Astrocyte of the spinal cord (primary cell): ENCODE measurements at regions not wholly inside any gene's neighbourhood (a gene's known extent, or its start where the extent isn't known, plus 50 kb on each side); places are given as distances from the start of the nearest gene placed in this dataset.

Experiments used
- DNase-seq: peaks from one replicate; pipeline ENCODE4 v3.0.0; 2011; ENCODE audit warnings: low read depth, low spot score
- H3K4me3 ChIP-seq: 2 replicates; pipeline ENCODE4 v1.5.1; 2011; ENCODE audit warnings: low read depth, mild to moderate bottlenecking, low read length, moderate library complexity
- in situ Hi-C: cut with HindIII; loops from 2 replicates; pipeline ENCODE4 v1.10.0; 2017; ENCODE audit warnings: low sequenced_read_pairs
- TF ChIP-seq, protein P1 (sequence below): IDR thresholded peaks from 2 replicates; pipeline ENCODE4 v1.5.1; 2012; ENCODE audit warnings: low read depth, mild to moderate bottlenecking, low read length, inconsistent platforms

DNA sequence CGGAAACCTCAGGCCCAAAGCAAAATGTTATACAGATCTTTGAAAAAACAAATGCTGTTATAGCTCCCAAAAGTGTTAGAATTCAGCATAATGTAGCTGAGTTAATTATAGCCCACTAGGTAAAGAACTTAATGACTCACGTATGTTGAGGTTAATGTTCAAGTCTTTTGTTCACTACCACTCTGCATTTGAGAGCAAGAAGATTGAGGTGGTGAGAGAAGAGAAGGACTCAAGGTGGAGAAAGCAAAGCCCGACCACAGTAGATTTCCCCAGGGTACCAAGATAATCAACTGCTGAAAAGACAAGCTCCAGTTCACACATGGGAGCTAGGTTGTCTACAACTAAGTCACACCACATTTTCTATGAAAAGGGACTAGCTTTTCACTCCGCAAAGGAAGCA lies 480.2 kb downstream of the DTHD1 start:
- no peak overlapping the region for H3K4me3 ChIP-seq
- no peak for DNase-seq
- in situ Hi-C loops = no loop called here
- TF ChIP-seq, protein P1, sequence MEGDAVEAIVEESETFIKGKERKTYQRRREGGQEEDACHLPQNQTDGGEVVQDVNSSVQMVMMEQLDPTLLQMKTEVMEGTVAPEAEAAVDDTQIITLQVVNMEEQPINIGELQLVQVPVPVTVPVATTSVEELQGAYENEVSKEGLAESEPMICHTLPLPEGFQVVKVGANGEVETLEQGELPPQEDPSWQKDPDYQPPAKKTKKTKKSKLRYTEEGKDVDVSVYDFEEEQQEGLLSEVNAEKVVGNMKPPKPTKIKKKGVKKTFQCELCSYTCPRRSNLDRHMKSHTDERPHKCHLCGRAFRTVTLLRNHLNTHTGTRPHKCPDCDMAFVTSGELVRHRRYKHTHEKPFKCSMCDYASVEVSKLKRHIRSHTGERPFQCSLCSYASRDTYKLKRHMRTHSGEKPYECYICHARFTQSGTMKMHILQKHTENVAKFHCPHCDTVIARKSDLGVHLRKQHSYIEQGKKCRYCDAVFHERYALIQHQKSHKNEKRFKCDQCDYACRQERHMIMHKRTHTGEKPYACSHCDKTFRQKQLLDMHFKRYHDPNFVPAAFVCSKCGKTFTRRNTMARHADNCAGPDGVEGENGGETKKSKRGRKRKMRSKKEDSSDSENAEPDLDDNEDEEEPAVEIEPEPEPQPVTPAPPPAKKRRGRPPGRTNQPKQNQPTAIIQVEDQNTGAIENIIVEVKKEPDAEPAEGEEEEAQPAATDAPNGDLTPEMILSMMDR = no peak

DNA sequence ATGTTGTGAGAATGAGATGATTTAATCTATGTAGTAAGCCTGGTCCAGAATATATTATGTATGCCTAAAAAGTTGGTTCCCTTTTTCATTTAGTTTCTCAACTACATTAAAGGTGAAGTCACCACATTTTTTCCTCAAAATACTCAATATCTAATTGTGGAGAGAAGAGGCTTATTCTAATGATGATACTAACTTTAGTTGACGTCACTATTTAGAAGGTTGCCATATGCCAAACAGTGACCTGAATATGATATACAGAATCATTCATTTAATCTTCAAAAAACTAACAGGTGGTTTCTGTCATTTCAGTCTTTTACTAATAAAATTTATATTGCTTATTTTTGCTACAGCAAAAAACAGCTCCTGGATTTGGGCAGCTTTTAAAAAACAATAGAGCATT lies 480.7 kb upstream of the NWD2 start:
- no peak overlapping the region for H3K4me3 ChIP-seq
- TF ChIP-seq, protein P1 = no peak
- DNase-seq = no peak
- in situ Hi-C loops = no loop called here

DNA sequence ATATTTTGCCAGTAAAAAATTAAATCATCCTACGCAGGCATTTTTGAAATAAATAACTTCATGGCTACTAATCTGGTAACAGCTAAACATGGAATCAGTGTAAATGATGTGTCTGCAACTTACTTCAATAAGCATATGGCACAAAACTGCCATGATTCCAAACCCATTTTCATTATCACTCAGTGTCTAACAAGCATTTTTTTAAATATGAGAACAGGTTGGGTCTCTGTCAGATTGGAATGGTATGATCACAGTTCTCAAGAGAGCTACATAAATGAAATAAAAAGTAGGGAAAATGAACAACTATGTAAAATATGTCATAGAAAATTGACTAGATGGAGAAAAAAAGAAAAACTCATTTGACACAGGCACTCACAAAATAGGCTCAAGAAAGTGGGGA lies 476.9 kb upstream of the NWD2 start:
- H3K4me3 ChIP-seq = no peak overlapping the region
- DNase-seq = no peak
- TF ChIP-seq, protein P1 = no peak
- in situ Hi-C loops = no loop called here

DNA sequence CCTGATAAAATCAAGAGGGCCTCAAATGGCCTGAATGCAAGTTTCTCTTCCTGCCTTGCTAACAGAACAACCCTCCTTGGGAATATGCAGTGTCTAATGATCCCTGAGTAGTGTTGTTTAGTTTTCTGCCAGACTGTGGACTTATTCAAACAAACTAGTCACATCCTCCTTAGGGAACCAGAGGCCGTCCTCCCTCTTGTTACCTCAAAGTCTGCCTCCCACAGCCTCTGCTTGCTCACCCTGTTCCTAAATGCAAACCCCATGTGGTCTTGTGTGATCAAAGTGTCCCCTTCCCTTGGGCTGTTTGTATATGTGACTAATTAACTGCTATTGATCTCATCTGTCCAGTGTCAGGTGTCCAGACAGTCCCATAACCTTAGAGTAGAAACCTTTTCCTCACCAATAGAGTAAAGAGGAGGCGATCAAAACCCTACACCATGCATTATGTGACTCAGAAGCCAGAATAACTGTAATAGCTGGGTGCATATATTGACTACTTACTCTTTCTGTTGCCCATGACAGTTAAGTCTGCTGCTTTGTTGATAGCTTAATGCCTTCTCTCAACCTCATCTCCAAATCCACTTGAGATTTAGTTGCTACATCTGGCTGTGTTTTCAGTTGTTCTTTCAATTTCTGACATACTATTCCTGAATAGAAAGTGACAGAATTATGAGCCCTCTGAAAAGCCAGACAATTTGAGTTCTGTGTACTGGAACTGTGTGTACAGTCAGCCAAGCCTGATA lies 473.0 kb upstream of the NWD2 start:
- DNase-seq = no peak
- in situ Hi-C loops = no loop called here
- TF ChIP-seq, protein P1 = no peak
- no peak overlapping the region for H3K4me3 ChIP-seq

DNA sequence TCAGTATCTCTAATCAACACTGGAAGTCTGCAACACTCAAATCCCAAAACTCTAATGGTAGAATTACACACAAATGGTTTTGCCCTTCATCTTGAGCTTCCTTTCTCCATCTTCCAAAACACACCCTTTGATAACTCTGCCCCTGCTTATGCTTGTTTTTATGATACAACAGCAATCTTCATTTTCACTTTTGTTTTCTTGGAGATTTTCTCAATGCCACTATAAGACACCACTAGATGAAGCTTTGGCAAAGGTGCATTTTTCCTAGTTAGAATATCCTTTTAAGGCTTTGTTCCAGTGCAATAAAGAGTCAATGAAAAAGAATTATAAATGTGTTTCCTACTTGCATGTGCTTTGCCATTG lies 472.4 kb upstream of the NWD2 start:
- TF ChIP-seq, protein P1 = no peak
- no peak overlapping the region for H3K4me3 ChIP-seq
- no peak for DNase-seq
- in situ Hi-C loops = no loop called here

DNA sequence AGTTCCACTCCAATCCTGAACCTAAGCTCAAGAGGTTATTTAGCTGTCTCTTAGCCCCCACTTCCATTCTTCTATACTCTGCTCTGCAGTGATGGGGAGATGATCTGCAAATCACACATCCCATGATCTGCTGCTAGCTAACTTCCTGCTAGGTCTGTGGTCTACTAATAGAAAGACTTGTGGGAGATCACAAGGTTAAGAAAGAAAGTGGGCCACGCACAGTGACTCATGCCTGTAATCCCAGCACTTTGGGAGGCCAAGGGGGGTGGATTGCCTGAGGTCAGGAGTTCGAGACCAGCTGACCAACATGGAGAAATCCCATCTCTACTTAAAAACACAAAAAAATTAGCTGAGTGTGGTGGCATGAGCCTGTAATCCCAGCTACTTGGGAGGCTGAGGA lies 471.1 kb upstream of the NWD2 start:
- no peak overlapping the region for H3K4me3 ChIP-seq
- no peak for DNase-seq
- in situ Hi-C loops = no loop called here
- TF ChIP-seq, protein P1 = no peak
